IMR-90 (cell line): ENCODE measurements at regions not wholly inside any gene's neighbourhood (a gene's known extent, or its start where the extent isn't known, plus 50 kb on each side); places are given as distances from the start of the nearest gene placed in this dataset.

Experiments used
- ATAC-seq: fragments of 200-7000 bp; cut with Tn5 transposase; 2 replicates; pipeline ENCODE4 v1.9.1; 2020; ENCODE audit warnings: low read depth, mild to moderate bottlenecking, moderate library complexity
- BruUV-seq: library from RNA; stranded (reverse); fragments of 400-500 nt; replicated peaks from 2 replicates; lab custom pipeline; 2021; lab: Mats Ljungman, UMichigan
- CTCF ChIA-PET: fragments of 300-600 bp; formaldehyde crosslinking; extraction: SDS; loops from one replicate; lab custom pipeline; 2021; ENCODE audit warnings: antibody characterized with exemption; lab: Yijun Ruan, JAX
- POLR2A ChIA-PET: fragments of 300-600 bp; sonication (Branson Sonifier 250); formaldehyde crosslinking; loops from one replicate; lab custom pipeline; 2022; ENCODE audit warnings: antibody characterized with exemption; ENCODE audit not compliant: unreplicated experiment; lab: Charles Lee
- DNase-seq: peaks from one replicate; pipeline ENCODE4 v3.0.0; 2013
- H2AFZ ChIP-seq: replicated peaks from 2 replicates; pipeline ENCODE3; 2013; ENCODE audit warnings: low read length, mild to moderate bottlenecking; ENCODE audit not compliant: poor library complexity
- H2AK5ac ChIP-seq: 2 replicates; pipeline ENCODE4 v1.6.1; 2013; ENCODE audit warnings: low read depth, low read length, inconsistent platforms
- H2AK9ac ChIP-seq: replicated peaks from 2 replicates; pipeline ENCODE3; 2013; ENCODE audit warnings: mild to moderate bottlenecking, low read depth, low read length, moderate library complexity; ENCODE audit not compliant: poor library complexity
- H2BK120ac ChIP-seq: 2 replicates; pipeline ENCODE4 v1.6.1; 2013; ENCODE audit warnings: low read depth, low read length, inconsistent platforms
- H2BK15ac ChIP-seq: 3 replicates; pipeline ENCODE4 v1.6.1; 2013; ENCODE audit warnings: low read depth, low read length, inconsistent platforms
- H2BK20ac ChIP-seq: 2 replicates; pipeline ENCODE4 v1.6.1; 2013; ENCODE audit warnings: low read depth, mild to moderate bottlenecking, inconsistent platforms, low read length, moderate library complexity
- H2BK5ac ChIP-seq: 2 replicates; pipeline ENCODE4 v1.6.1; 2013; ENCODE audit warnings: mild to moderate bottlenecking, low read depth, low read length, inconsistent platforms; ENCODE audit not compliant: poor library complexity, severe bottlenecking
- H3K14ac ChIP-seq: replicated peaks from 2 replicates; pipeline ENCODE4 v1.6.1; 2013; ENCODE audit warnings: low read depth, low read length, inconsistent platforms
- H3K18ac ChIP-seq: 2 replicates; pipeline ENCODE4 v1.6.1; 2013; ENCODE audit warnings: low read depth, low read length, control low read depth
- H3K23ac ChIP-seq: 2 replicates; pipeline ENCODE4 v1.6.1; 2013; ENCODE audit warnings: low read depth, low read length, inconsistent platforms
- H3K27ac ChIP-seq: 2 replicates; pipeline ENCODE4 v1.5.1; 2013; ENCODE audit warnings: mild to moderate bottlenecking, control low read depth, low read length; ENCODE audit not compliant: insufficient read depth
- H3K27me3 ChIP-seq: 2 replicates; pipeline ENCODE4 v1.6.1; 2013; ENCODE audit warnings: low read length; ENCODE audit not compliant: control insufficient read depth, insufficient read depth
- H3K36me3 ChIP-seq: 2 replicates; pipeline ENCODE4 v1.6.1; 2013; ENCODE audit warnings: low read length, mixed read lengths; ENCODE audit not compliant: control insufficient read depth, insufficient read depth
- H3K4ac ChIP-seq: 2 replicates; pipeline ENCODE4 v1.6.1; 2013; ENCODE audit warnings: low read depth, low read length, inconsistent platforms
- H3K4me1 ChIP-seq: 2 replicates; pipeline ENCODE4 v1.6.1; 2013; ENCODE audit warnings: low read length, mixed read lengths; ENCODE audit not compliant: control insufficient read depth, insufficient read depth
- H3K4me2 ChIP-seq: 2 replicates; pipeline ENCODE4 v1.6.1; 2013; ENCODE audit warnings: low read depth, mild to moderate bottlenecking, control low read depth, low read length, moderate library complexity
- H3K4me3 ChIP-seq: 2 replicates; pipeline ENCODE4 v1.5.1; 2013; ENCODE audit warnings: low read depth, mild to moderate bottlenecking, control low read depth, low read length, moderate library complexity; ENCODE audit not compliant: insufficient read depth
- H3K56ac ChIP-seq: 2 replicates; pipeline ENCODE4 v1.6.1; 2013; ENCODE audit warnings: low read length, inconsistent platforms; ENCODE audit not compliant: insufficient read depth; ENCODE audit errors: extremely low read depth
- H3K79me1 ChIP-seq, 2 experiments: 2 replicates each; pipeline ENCODE4 v1.6.1; 2013; ENCODE audit warnings: low read length in 2 of 2, inconsistent platforms in 1 of 2, low read depth in 1 of 2
- H3K9ac ChIP-seq: 2 replicates; pipeline ENCODE4 v1.6.1; 2013; ENCODE audit warnings: low read depth, low read length, control low read depth
- H3K9me1 ChIP-seq: 2 replicates; pipeline ENCODE4 v1.6.1; 2013; ENCODE audit warnings: low read length, inconsistent platforms; ENCODE audit not compliant: insufficient read depth
- H3K9me3 ChIP-seq: 2 replicates; pipeline ENCODE4 v1.6.1; 2013; ENCODE audit warnings: low read length; ENCODE audit not compliant: control insufficient read depth, insufficient read depth
- H4K20me1 ChIP-seq: 2 replicates; pipeline ENCODE4 v1.6.1; 2013; ENCODE audit warnings: low read length, inconsistent platforms; ENCODE audit not compliant: insufficient read depth
- H4K5ac ChIP-seq: 2 replicates; pipeline ENCODE4 v1.6.1; 2013; ENCODE audit warnings: mild to moderate bottlenecking, low read depth, low read length, control low read depth
- H4K8ac ChIP-seq, 2 experiments: 2 replicates each; pipeline ENCODE4 v1.6.1; 2013; ENCODE audit warnings: low read depth in 2 of 2, low read length in 2 of 2, control low read depth in 1 of 2, inconsistent platforms in 1 of 2
- H4K91ac ChIP-seq: 2 replicates; pipeline ENCODE4 v1.6.1; 2013; ENCODE audit warnings: low read depth, low read length, inconsistent platforms; ENCODE audit not compliant: insufficient read depth
- BHLHE40 ChIP-seq: fragments of 150-350 bp; IDR thresholded peaks from 2 replicates; pipeline ENCODE4 v1.6.1; 2016; ENCODE audit warnings: mild to moderate bottlenecking, low read depth, low read length
- CEBPB ChIP-seq: IDR thresholded peaks from 2 replicates; pipeline ENCODE4 v1.6.1; 2012; ENCODE audit warnings: low read depth, low read length, improper control_type of control experiment
- CHD1 ChIP-seq: IDR thresholded peaks from 2 replicates; pipeline ENCODE4 v1.6.1; 2012; ENCODE audit warnings: low read depth, low read length, improper control_type of control experiment
- CTCF ChIP-seq: conservative IDR thresholded peaks from 2 replicates; pipeline ENCODE4 v1.5.1; 2012; ENCODE audit warnings: mild to moderate bottlenecking, low read depth, low read length, improper control_type of control experiment
- FOS ChIP-seq: fragments of 150-350 bp; IDR thresholded peaks from 2 replicates; pipeline ENCODE4 v1.6.1; 2016; ENCODE audit warnings: low read depth, low read length
- MAFK ChIP-seq: IDR thresholded peaks from 2 replicates; pipeline ENCODE4 v1.6.1; 2012; ENCODE audit warnings: low read depth, low read length, improper control_type of control experiment
- NFE2L2 ChIP-seq: fragments of 150-350 bp; IDR thresholded peaks from 2 replicates; pipeline ENCODE4 v1.6.1; 2016; ENCODE audit warnings: low read depth, mild to moderate bottlenecking, low read length
- RAD21 ChIP-seq: IDR thresholded peaks from 2 replicates; pipeline ENCODE4 v1.6.1; 2012; ENCODE audit warnings: low read length, improper control_type of control experiment
- RFX5 ChIP-seq: IDR thresholded peaks from 2 replicates; pipeline ENCODE4 v1.8.0; 2012; ENCODE audit warnings: low read depth, mild to moderate bottlenecking, low read length, moderate library complexity
- SMC3 ChIP-seq: fragments of 150-350 bp; IDR thresholded peaks from 2 replicates; pipeline ENCODE4 v1.6.1; 2016; ENCODE audit warnings: low read depth, mild to moderate bottlenecking, antibody characterized with exemption, low read length, moderate library complexity
- WGBS, 2 experiments: methylation state at CpG; one replicate each; pipeline versions ENCODE4 v1.1.5 to v1.1.7; 2013; ENCODE audit warnings: missing lambda C conversion rate in 2 of 2; ENCODE audit not compliant: insufficient read length in 1 of 2; ENCODE audit errors: extremely low coverage in 2 of 2; 5-methylcytosine and 5-hydroxymethylcytosine counted together
- dilution Hi-C: fragments of 300-500 bp; cut with HindIII; formaldehyde crosslinking; loops from one replicate; pipeline ENCODE4 v1.14.3; 2018; ENCODE audit warnings: low sequenced_read_pairs; ENCODE audit not compliant: unreplicated experiment
- in situ Hi-C: fragments of 300-500 bp; cut with MboI; formaldehyde crosslinking; loops from 3 replicates; pipeline ENCODE4 v1.14.3; 2019; ENCODE audit warnings: low sequenced_read_pairs, inconsistent platforms, mixed read lengths
- intact Hi-C: fragments of 100-400 bp; cut with micrococcal nuclease; formaldehyde crosslinking; loops from 2 replicates; pipeline ENCODE4 v1.10.0; 2022
- TF ChIP-seq, protein P1 (sequence below): fragments of 150-350 bp; IDR thresholded peaks from 2 replicates; pipeline ENCODE4 v1.6.1; 2016; ENCODE audit warnings: low read depth, mild to moderate bottlenecking, low read length, moderate library complexity, borderline replicate concordance

DNA sequence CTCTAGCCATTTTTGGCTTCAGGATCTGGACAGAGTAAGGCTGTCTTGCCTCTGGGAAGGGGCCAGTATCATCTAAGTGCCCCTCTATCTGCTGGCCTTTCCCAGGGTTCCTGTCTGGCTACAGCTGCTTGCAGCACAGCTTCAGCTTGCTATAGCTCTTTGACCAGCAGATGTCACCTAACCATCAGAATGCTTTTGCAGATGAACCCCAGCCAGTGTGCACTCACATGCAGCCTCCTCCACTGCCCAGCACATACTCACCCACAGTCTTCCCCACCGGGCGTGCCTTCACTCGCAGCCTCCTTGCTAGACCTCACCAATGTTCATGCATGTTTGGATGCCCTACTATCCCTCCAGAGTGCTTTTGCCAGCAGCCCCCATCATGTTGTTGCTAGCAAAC is 769.0 kb downstream of the BRINP3 start:
- Histone ChIP-seq H3K27ac (no peak overlapping the region), H3K27me3 (no peaks in the 10 kb centered on the region), H4K91ac (no peak overlapping the region), H3K18ac (no peak overlapping the region), H4K8ac (no peak overlapping the region), H3K36me3 (no peaks in the 10 kb centered on the region), H4K20me1 (no peaks in the 10 kb centered on the region), H3K14ac (no peak overlapping the region), H2AFZ (peak overlapping the region; percentile 16), H3K56ac (no peak overlapping the region), H2BK15ac (no peak overlapping the region), H3K9me3 (no peaks in the 10 kb centered on the region), H3K4me1 (0 out of 2 replicates have a peak, but pooled peaks cover 1% of the 10 kb centered on the region), H3K23ac (no peak overlapping the region), H4K5ac (no peak overlapping the region), H3K9ac (no peak overlapping the region), H3K79me1 (no peaks in the 10 kb centered on the region), H2AK9ac (no peak overlapping the region), H3K9me1 (no peaks in the 10 kb centered on the region), H3K4ac (no peak overlapping the region), H3K4me2 (no peak overlapping the region), H2BK20ac (no peak overlapping the region), H2BK120ac (no peak overlapping the region), H2AK5ac (no peak overlapping the region), H3K4me3 (no peak overlapping the region), H2BK5ac (no peak overlapping the region)
- ATAC-seq (no peak), DNase-seq (peak; percentile 25)
- ChIA-PET CTCF (interaction anchor here (0.9 kb wide), 1 partner anchor 14 kb away, joined by 3 read pairs; no protein-coding TSS in a partner anchor), POLR2A (no interaction called here)
- intact Hi-C loops (loop anchor here (10.0 kb wide), 1 partner anchor 666 kb away; no protein-coding TSS in a partner anchor), dilution Hi-C loops (no loop called here), in situ Hi-C loops (no loop called here)
- no TSS peak for BruUV-seq
- WGBS, 2 experiments = 100% methylated on average over 1 of the region's 3 CpGs; no CpG with 5 or more reads in 1 of the 2 experiments
- TF ChIP-seq, protein P1, sequence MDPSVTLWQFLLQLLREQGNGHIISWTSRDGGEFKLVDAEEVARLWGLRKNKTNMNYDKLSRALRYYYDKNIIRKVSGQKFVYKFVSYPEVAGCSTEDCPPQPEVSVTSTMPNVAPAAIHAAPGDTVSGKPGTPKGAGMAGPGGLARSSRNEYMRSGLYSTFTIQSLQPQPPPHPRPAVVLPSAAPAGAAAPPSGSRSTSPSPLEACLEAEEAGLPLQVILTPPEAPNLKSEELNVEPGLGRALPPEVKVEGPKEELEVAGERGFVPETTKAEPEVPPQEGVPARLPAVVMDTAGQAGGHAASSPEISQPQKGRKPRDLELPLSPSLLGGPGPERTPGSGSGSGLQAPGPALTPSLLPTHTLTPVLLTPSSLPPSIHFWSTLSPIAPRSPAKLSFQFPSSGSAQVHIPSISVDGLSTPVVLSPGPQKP = no peak
- TF ChIP-seq FOS (no peak), CTCF (no peak), NFE2L2 (no peak), CHD1 (no peak), BHLHE40 (no peak), MAFK (no peak), RFX5 (no peak), SMC3 (no peak), RAD21 (no peak; the same call in 1 of the 2 replicates), CEBPB (no peak)
